PC-9 (cell line): ENCODE measurements at regions not wholly inside any gene's neighbourhood (a gene's known extent, or its start where the extent isn't known, plus 50 kb on each side); places are given as distances from the start of the nearest gene placed in this dataset.

ENCODE experiments used
- BruUV-seq: library from RNA; stranded (reverse); fragments of 400-500 nt; replicated peaks from 2 replicates; lab custom pipeline; 2021; lab: Mats Ljungman, UMichigan
- CTCF ChIA-PET: fragments of 300-600 bp; sonication (Branson Sonifier 250); formaldehyde crosslinking; loops from one replicate; lab custom pipeline; 2022; ENCODE audit warnings: antibody characterized with exemption; lab: Charles Lee
- POLR2A ChIA-PET: fragments of 300-600 bp; sonication (Branson Sonifier 250); formaldehyde crosslinking; loops from one replicate; lab custom pipeline; 2022; ENCODE audit warnings: antibody characterized with exemption; ENCODE audit not compliant: unreplicated experiment; lab: Charles Lee
- DNase-seq, 2 experiments: peaks; one replicate each; pipeline versions ENCODE4 v3.0.0 to v3.0.0-alpha.2; 2015 to 2022; ENCODE audit warnings: mixed read lengths in 1 of 2
- H2AFZ ChIP-seq: fragments of 200-600 bp; sonication (generic); 2 replicates; pipeline ENCODE4 v1.8.1; 2017; ENCODE audit warnings: antibody characterized with exemption
- H3F3A ChIP-seq: fragments of 200-600 bp; sonication (generic); 2 replicates; pipeline ENCODE4 v1.8.1; 2017; ENCODE audit warnings: antibody characterized with exemption, mild to moderate bottlenecking, low read depth; ENCODE audit not compliant: insufficient read depth
- H3K27ac ChIP-seq: fragments of 200-600 bp; sonication (generic); 2 replicates; pipeline ENCODE4 v1.6.1; 2016; ENCODE audit warnings: mixed run types
- H3K27me3 ChIP-seq: fragments of 200-600 bp; sonication (generic); 2 replicates; pipeline ENCODE4 v1.6.1; 2016; ENCODE audit warnings: low read depth, mixed run types; ENCODE audit not compliant: insufficient read depth
- H3K36me3 ChIP-seq: fragments of 200-600 bp; sonication (generic); 2 replicates; pipeline ENCODE4 v1.6.1; 2016; ENCODE audit warnings: low read depth, mixed run types
- H3K4me1 ChIP-seq: fragments of 200-600 bp; sonication (generic); replicated peaks from 2 replicates; pipeline ENCODE4 v1.6.1; 2016; ENCODE audit warnings: mixed run types; ENCODE audit not compliant: insufficient read depth
- H3K4me2 ChIP-seq: fragments of 200-600 bp; sonication (generic); 2 replicates; pipeline ENCODE4 v1.6.1; 2017; ENCODE audit warnings: mixed run types
- H3K4me3 ChIP-seq: fragments of 200-600 bp; sonication (generic); 2 replicates; pipeline ENCODE4 v1.6.1; 2016; ENCODE audit warnings: mixed run types
- H3K79me2 ChIP-seq: fragments of 200-600 bp; sonication (generic); 2 replicates; pipeline ENCODE4 v1.6.1; 2017; ENCODE audit warnings: low read depth, mixed run types
- H3K9me2 ChIP-seq: fragments of 200-600 bp; sonication (generic); 2 replicates; pipeline ENCODE4 v1.8.1; 2017; ENCODE audit warnings: mild to moderate bottlenecking; ENCODE audit not compliant: insufficient read depth
- H3K9me3 ChIP-seq: fragments of 200-600 bp; sonication (generic); 2 replicates; pipeline ENCODE4 v1.8.1; 2016; ENCODE audit warnings: low read depth; ENCODE audit not compliant: insufficient read depth
- H4K20me1 ChIP-seq: fragments of 200-600 bp; sonication (generic); 2 replicates; pipeline ENCODE4 v1.8.1; 2017; ENCODE audit not compliant: insufficient read depth
- CTCF ChIP-seq: fragments of 200-600 bp; sonication (generic); conservative IDR thresholded peaks from 2 replicates; pipeline ENCODE4 v1.6.1; 2017; ENCODE audit warnings: mixed run types, antibody characterized with exemption, mild to moderate bottlenecking, moderate library complexity
- EZH2 ChIP-seq: fragments of 200-600 bp; sonication (generic); IDR thresholded peaks from 2 replicates; pipeline ENCODE4 v1.8.0; 2017; ENCODE audit warnings: antibody characterized with exemption, low read depth
- intact Hi-C: fragments of 100-400 bp; cut with micrococcal nuclease; formaldehyde crosslinking; loops from one replicate; pipeline ENCODE4 v1.10.0; 2022; ENCODE audit not compliant: unreplicated experiment

- Histone ChIP-seq H3K4me2 (no peak overlapping the region), H3K27ac (no peak overlapping the region), H3K9me3 (no peaks in the 10 kb centered on the region), H3K36me3 (no peaks in the 10 kb centered on the region), H2AFZ (no peak overlapping the region), H3K79me2 (no peaks in the 10 kb centered on the region), H4K20me1 (no peaks in the 10 kb centered on the region), H3K27me3 (no peaks in the 10 kb centered on the region), H3K9me2 (no peaks in the 10 kb centered on the region), H3K4me1 (no peaks in the 10 kb centered on the region), H3F3A (no peaks in the 10 kb centered on the region), H3K4me3 (no peak overlapping the region)
- CTCF ChIA-PET, result no interaction called here
- intact Hi-C loops, result no loop called here
- no TSS peak for BruUV-seq
- no peak for DNase-seq
- TF ChIP-seq EZH2 (no peak), CTCF (no peak)
- POLR2A ChIA-PET, result no interaction called here
Measured at GRCh38 chr4:166435449-166435848, 562.4 kb downstream of the TLL1 start.

GRCh38 chr4:166458756-166459155 lies 585.7 kb downstream of the TLL1 start:
- no peaks in the 10 kb centered on the region for H4K20me1 ChIP-seq
- ChIA-PET POLR2A (interaction anchor here (0.6 kb wide), 1 partner anchor 14 kb away, joined by 3 read pairs; no protein-coding TSS in a partner anchor), CTCF (no interaction called here)
- intact Hi-C loops, result no loop called here
- H3K9me2 ChIP-seq, result no peaks in the 10 kb centered on the region
- no peak overlapping the region for H2AFZ ChIP-seq
- no peaks in the 10 kb centered on the region for H3K4me1 ChIP-seq
- TF ChIP-seq EZH2, result no peak
- no peak for TF ChIP-seq CTCF
- H3K27ac ChIP-seq, result no peak overlapping the region
- no peaks in the 10 kb centered on the region for H3F3A ChIP-seq
- DNase-seq, result no peak
- no peaks in the 10 kb centered on the region for H3K9me3 ChIP-seq
- H3K36me3 ChIP-seq, result no peaks in the 10 kb centered on the region
- H3K4me3 ChIP-seq, result no peak overlapping the region
- no peaks in the 10 kb centered on the region for H3K27me3 ChIP-seq
- no peaks in the 10 kb centered on the region for H3K79me2 ChIP-seq
- BruUV-seq, result no TSS peak
- no peak overlapping the region for H3K4me2 ChIP-seq

GRCh38 chr4:166459621-166460020 lies 586.6 kb downstream of the TLL1 start:
- no peaks in the 10 kb centered on the region for H3K36me3 ChIP-seq
- TF ChIP-seq EZH2 (no peak), CTCF (no peak)
- intact Hi-C loops, result no loop called here
- no peak overlapping the region for H3K4me2 ChIP-seq
- no TSS peak for BruUV-seq
- CTCF ChIA-PET, result no interaction called here
- POLR2A ChIA-PET, result no interaction called here
- no peaks in the 10 kb centered on the region for H3K9me3 ChIP-seq
- H3F3A ChIP-seq, result no peaks in the 10 kb centered on the region
- H3K4me3 ChIP-seq, result no peak overlapping the region
- no peak overlapping the region for H3K27ac ChIP-seq
- no peaks in the 10 kb centered on the region for H4K20me1 ChIP-seq
- no peaks in the 10 kb centered on the region for H3K79me2 ChIP-seq
- no peak overlapping the region for H2AFZ ChIP-seq
- no peaks in the 10 kb centered on the region for H3K4me1 ChIP-seq
- no peaks in the 10 kb centered on the region for H3K27me3 ChIP-seq
- DNase-seq, result no peak
- no peaks in the 10 kb centered on the region for H3K9me2 ChIP-seq
